Fibroblast of lung (primary cell): ENCODE measurements at regions not wholly inside any gene's neighbourhood (a gene's known extent, or its start where the extent isn't known, plus 50 kb on each side); places are given as distances from the start of the nearest gene placed in this dataset.

Source experiments
- DNase-seq, 2 donors: peaks; one replicate each; pipeline versions ENCODE4 v3.0.0 to v3.0.0-alpha.2; 2010; ENCODE audit warnings: low read depth in 2 of 2
- H2AFZ ChIP-seq: 2 replicates; pipeline ENCODE4 v1.5.1; 2012; ENCODE audit warnings: low read length, control low read depth, inconsistent platforms
- H3K27ac ChIP-seq: 2 replicates; pipeline ENCODE4 v1.5.1; 2011; ENCODE audit warnings: low read length, control low read depth; ENCODE audit not compliant: insufficient read depth
- H3K27me3 ChIP-seq: 2 replicates; pipeline ENCODE4 v1.5.1; 2011; ENCODE audit warnings: mild to moderate bottlenecking, low read length; ENCODE audit not compliant: control insufficient read depth, insufficient read depth
- H3K36me3 ChIP-seq: 2 replicates; pipeline ENCODE4 v1.5.1; 2011; ENCODE audit warnings: low read length; ENCODE audit not compliant: control insufficient read depth, insufficient read depth
- H3K4me1 ChIP-seq: 2 replicates; pipeline ENCODE4 v1.5.1; 2011; ENCODE audit warnings: low read length; ENCODE audit not compliant: control insufficient read depth, insufficient read depth; ENCODE audit errors: extremely low read depth
- H3K4me2 ChIP-seq: 2 replicates; pipeline ENCODE4 v1.5.1; 2011; ENCODE audit warnings: low read length, control low read depth; ENCODE audit not compliant: insufficient read depth; ENCODE audit errors: extremely low read depth
- H3K4me3 ChIP-seq, 4 experiments: fragments of 200-600 bp in 1 of 4; sonication (generic) in 1 of 4; replicated peaks in 1 of 4; 2 replicates each; pipeline ENCODE4 v1.5.1; 2011 to 2016; ENCODE audit warnings: low read length in 4 of 4, low read depth in 3 of 4, mild to moderate bottlenecking in 3 of 4, control low read depth in 2 of 4, inconsistent platforms in 1 of 4, mixed read lengths in 1 of 4; ENCODE audit not compliant: insufficient read depth in 1 of 4; ENCODE audit errors: control extremely low read depth in 1 of 4
- H3K79me2 ChIP-seq: 2 replicates; pipeline ENCODE4 v1.5.1; 2012; ENCODE audit warnings: mild to moderate bottlenecking, low read length, inconsistent platforms; ENCODE audit not compliant: control insufficient read depth, insufficient read depth
- H3K9ac ChIP-seq: 2 replicates; pipeline ENCODE4 v1.5.1; 2011; ENCODE audit warnings: mild to moderate bottlenecking, low read length, control low read depth; ENCODE audit not compliant: insufficient read depth
- H3K9me3 ChIP-seq: 2 replicates; pipeline ENCODE4 v1.5.1; 2012; ENCODE audit warnings: low read depth, low read length; ENCODE audit not compliant: control insufficient read depth, insufficient read depth
- H4K20me1 ChIP-seq: 2 replicates; pipeline ENCODE4 v1.5.1; 2011; ENCODE audit warnings: low read length; ENCODE audit not compliant: control insufficient read depth, insufficient read depth; ENCODE audit errors: extremely low read depth
- EZH2 ChIP-seq: IDR thresholded peaks from 2 replicates; pipeline ENCODE4 v1.5.1; 2012; ENCODE audit warnings: low read length, control low read depth, mild to moderate bottlenecking; ENCODE audit errors: missing control alignments
- TF ChIP-seq, protein P1 (sequence below), 2 donors: IDR thresholded peaks in 1 of 2; conservative IDR thresholded peaks in 1 of 2; 1 replicate in 1 of 2; 2 replicates in 1 of 2; pipeline ENCODE4 v1.5.1; 2011 to 2012; ENCODE audit warnings: low read length in 2 of 2, control low read depth in 1 of 2, inconsistent platforms in 1 of 2, low read depth in 1 of 2, mild to moderate bottlenecking in 1 of 2

DNA sequence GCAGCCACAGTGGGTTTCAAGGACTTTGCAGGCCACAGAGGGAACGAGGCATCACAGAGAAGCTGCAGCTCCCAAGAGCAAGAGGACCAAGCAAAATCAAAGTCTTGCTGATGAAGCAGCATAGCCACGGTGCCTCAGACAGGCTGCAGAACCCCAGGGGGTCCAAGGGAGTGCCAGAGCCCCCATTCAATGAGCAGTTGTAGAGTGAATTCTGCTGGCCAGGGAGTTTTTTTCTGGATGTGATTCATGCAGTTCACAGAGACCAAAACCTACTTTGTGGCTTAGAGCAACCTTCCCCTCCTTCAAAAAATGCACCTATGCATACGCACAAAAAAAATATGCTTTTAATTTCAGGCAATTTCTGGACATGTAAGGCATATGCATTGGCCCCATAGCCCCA lies 409.0 kb downstream of the VPS13C start:
- no peaks in the 10 kb centered on the region for H3K79me2 ChIP-seq
- no peak overlapping the region for H3K4me3 ChIP-seq
- H3K27ac ChIP-seq: no peak overlapping the region
- no peak overlapping the region for H3K4me2 ChIP-seq
- H3K9ac ChIP-seq: no peak overlapping the region
- no peaks in the 10 kb centered on the region for H3K36me3 ChIP-seq
- H3K4me1 ChIP-seq: no peaks in the 10 kb centered on the region
- no peak for TF ChIP-seq EZH2
- TF ChIP-seq, protein P1, sequence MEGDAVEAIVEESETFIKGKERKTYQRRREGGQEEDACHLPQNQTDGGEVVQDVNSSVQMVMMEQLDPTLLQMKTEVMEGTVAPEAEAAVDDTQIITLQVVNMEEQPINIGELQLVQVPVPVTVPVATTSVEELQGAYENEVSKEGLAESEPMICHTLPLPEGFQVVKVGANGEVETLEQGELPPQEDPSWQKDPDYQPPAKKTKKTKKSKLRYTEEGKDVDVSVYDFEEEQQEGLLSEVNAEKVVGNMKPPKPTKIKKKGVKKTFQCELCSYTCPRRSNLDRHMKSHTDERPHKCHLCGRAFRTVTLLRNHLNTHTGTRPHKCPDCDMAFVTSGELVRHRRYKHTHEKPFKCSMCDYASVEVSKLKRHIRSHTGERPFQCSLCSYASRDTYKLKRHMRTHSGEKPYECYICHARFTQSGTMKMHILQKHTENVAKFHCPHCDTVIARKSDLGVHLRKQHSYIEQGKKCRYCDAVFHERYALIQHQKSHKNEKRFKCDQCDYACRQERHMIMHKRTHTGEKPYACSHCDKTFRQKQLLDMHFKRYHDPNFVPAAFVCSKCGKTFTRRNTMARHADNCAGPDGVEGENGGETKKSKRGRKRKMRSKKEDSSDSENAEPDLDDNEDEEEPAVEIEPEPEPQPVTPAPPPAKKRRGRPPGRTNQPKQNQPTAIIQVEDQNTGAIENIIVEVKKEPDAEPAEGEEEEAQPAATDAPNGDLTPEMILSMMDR (conservative IDR thresholded peaks at IDR 0.05 in 1 of 2, IDR thresholded peaks at IDR 0.05 in 1 of 2; ENCODE audit: low read depth in 1 of 2, low read length in 2 of 2): no peak
- H4K20me1 ChIP-seq: no peaks in the 10 kb centered on the region
- no peak overlapping the region for H2AFZ ChIP-seq
- no peaks in the 10 kb centered on the region for H3K9me3 ChIP-seq
- no peaks in the 10 kb centered on the region for H3K27me3 ChIP-seq
- DNase-seq: no peak

DNA sequence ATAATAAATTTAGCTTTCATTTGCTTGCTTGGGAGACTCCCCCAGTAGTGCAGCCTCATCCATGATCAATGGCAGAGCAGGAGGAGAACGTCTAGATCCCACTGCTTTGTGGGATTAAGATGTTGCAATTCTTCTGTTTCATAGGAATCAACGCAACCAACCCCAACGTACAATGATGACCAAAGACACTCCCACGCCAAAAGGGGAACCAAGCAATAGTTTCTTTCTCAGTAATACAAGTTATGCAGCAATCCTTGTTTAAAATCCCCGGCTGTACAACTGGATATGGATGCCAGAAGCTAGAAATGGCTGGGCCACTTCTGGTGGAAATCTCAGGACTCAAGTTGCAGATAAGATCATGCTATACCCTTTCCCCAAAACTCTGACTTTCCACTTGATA lies 411.2 kb downstream of the VPS13C start:
- Histone ChIP-seq H3K27me3 (no peaks in the 10 kb centered on the region), H3K27ac (no peak overlapping the region), H3K36me3 (no peaks in the 10 kb centered on the region), H3K4me3 (no peak overlapping the region), H3K4me1 (no peaks in the 10 kb centered on the region), H3K9ac (no peak overlapping the region), H3K79me2 (no peaks in the 10 kb centered on the region), H4K20me1 (no peaks in the 10 kb centered on the region), H3K4me2 (no peak overlapping the region), H3K9me3 (no peaks in the 10 kb centered on the region), H2AFZ (no peak overlapping the region)
- no peak for TF ChIP-seq EZH2
- TF ChIP-seq, protein P1 (conservative IDR thresholded peaks at IDR 0.05 in 1 of 2, IDR thresholded peaks at IDR 0.05 in 1 of 2; ENCODE audit: low read depth in 1 of 2, low read length in 2 of 2): no peak
- no peak for DNase-seq

DNA sequence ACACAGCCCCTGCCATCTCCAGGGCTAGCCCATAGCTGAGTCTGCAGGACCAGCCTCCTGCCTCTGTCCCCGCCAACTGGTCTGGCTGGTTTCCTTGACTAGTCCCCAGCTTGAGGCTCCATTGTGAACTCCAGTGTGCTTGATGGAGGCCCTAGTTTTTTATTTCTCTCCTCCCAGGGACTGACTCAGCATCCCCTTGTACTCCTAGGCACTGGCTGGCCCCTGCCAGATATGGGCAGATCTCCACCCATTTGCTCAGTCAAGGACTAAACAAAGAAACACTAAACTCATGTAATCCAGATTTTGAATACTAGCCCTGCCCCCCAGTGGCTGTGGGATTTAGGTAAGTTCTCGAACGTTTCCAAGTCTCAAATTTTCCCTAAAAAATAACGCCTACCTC lies 415.4 kb upstream of the RORA start:
- Histone ChIP-seq H2AFZ (no peak overlapping the region), H3K9me3 (no peaks in the 10 kb centered on the region), H3K36me3 (no peaks in the 10 kb centered on the region), H3K79me2 (no peaks in the 10 kb centered on the region), H3K4me2 (no peak overlapping the region), H4K20me1 (no peaks in the 10 kb centered on the region), H3K4me3 (no peak overlapping the region), H3K4me1 (no peaks in the 10 kb centered on the region), H3K27ac (no peak overlapping the region), H3K27me3 (no peaks in the 10 kb centered on the region), H3K9ac (no peak overlapping the region)
- no peak for TF ChIP-seq EZH2
- TF ChIP-seq, protein P1 (conservative IDR thresholded peaks at IDR 0.05 in 1 of 2, IDR thresholded peaks at IDR 0.05 in 1 of 2; ENCODE audit: low read depth in 1 of 2, low read length in 2 of 2): no peak
- DNase-seq: peak in 1 of 2 donors; percentile 47
